H1 (cell line): ENCODE measurements at regions not wholly inside any gene's neighbourhood (a gene's known extent, or its start where the extent isn't known, plus 50 kb on each side); places are given as distances from the start of the nearest gene placed in this dataset.

ENCODE experiments used
- ATF3 ChIP-seq: IDR thresholded peaks from 2 replicates; pipeline ENCODE4 v1.6.1; 2011; ENCODE audit warnings: low read depth, mild to moderate bottlenecking, low read length; ENCODE audit not compliant: insufficient read depth
- CREB1 ChIP-seq: IDR thresholded peaks from 2 replicates; pipeline ENCODE4 v1.6.1; 2012; ENCODE audit warnings: inconsistent platforms
- CTCF ChIP-seq, 3 experiments: IDR thresholded peaks; 1 replicate in 2 of 3; 2 replicates in 1 of 3; pipeline versions ENCODE4 v1.5.1 to v1.6.1; 2011; ENCODE audit warnings: low read length in 3 of 3, mild to moderate bottlenecking in 3 of 3, inconsistent platforms in 2 of 3, low read depth in 1 of 3, moderate library complexity in 1 of 3; ENCODE audit not compliant: insufficient read depth in 1 of 3; ENCODE audit errors: control extremely low read depth in 1 of 3
- MAFK ChIP-seq: IDR thresholded peaks from 2 replicates; pipeline ENCODE4 v1.6.1; 2012; ENCODE audit warnings: low read depth, mild to moderate bottlenecking, improper control_type of control experiment, low read length
- POLR2A ChIP-seq, 2 experiments: IDR thresholded peaks; 1 replicate in 1 of 2; 2 replicates in 1 of 2; pipeline ENCODE4 v1.6.1; 2011; ENCODE audit warnings: low read depth in 2 of 2, low read length in 2 of 2, mild to moderate bottlenecking in 2 of 2; ENCODE audit errors: control extremely low read depth in 1 of 2
- RFX5 ChIP-seq: IDR thresholded peaks from 2 replicates; pipeline ENCODE4 v1.6.1; 2011; ENCODE audit warnings: low read depth, low read length, improper control_type of control experiment, borderline replicate concordance

- TF ChIP-seq CTCF (IDR thresholded peaks at IDR 0.05; ENCODE audit: control extremely low read depth in 1 of 3, insufficient read depth in 1 of 3, low read depth in 1 of 3, low read length in 3 of 3): no peak
- TF ChIP-seq CREB1: no peak
- TF ChIP-seq RFX5: no peak
- no peak for TF ChIP-seq MAFK
- no peak for TF ChIP-seq ATF3
- no peak for TF ChIP-seq POLR2A (IDR thresholded peaks at IDR 0.05; ENCODE audit: control extremely low read depth in 1 of 2, low read depth in 2 of 2, low read length in 2 of 2)
These were observed 469.9 kb downstream of the PRR16 start for GRCh38 chr5:120934031-120934430.
